GM18507 (cell line): ENCODE measurements at regions not wholly inside any gene's neighbourhood (a gene's known extent, or its start where the extent isn't known, plus 50 kb on each side); places are given as distances from the start of the nearest gene placed in this dataset.
"Not testable (repeated sequence)": the region's sequence is repeated elsewhere in the genome, so short reads cannot be mapped to it uniquely, and the experiment has no call there.

Experiments used
- DNase-seq: peaks from one replicate; pipeline ENCODE4 v3.0.0; 2011; ENCODE audit warnings: low read depth; ENCODE audit not compliant: insufficient read length; ENCODE audit errors: extremely low spot score
- FAIRE-seq: peaks from 2 replicates; lab custom pipeline; 2011; peaks lifted over from hg19 to GRCh38; lab: Jason Lieb, UNC

DNA sequence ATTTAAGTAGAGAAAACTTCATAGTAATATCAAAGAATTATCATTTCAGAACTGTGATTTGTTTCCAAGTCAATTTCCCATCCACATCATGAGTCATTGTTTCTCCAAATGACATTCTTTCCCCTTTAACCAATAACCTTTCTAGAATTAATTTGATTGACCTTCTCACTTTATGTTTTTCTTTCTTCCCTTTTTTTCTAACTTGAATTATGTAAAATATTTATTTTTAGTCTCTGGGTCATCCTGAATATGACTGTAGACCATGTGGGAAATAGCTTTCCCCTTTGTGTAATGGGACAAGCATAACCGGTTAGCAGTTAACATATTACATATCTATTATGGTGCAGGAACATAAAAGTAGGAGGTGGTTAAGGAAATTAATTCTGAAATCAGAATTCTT is 291.1 kb downstream of the GJA1 start:
- FAIRE-seq: no peak
- DNase-seq: no peak

GRCh38 chr6:121730616-121731015 is 295.2 kb downstream of the GJA1 start:
- DNase-seq (no peak), FAIRE-seq (no peak)

GRCh38 chr6:121731381-121731780 is 295.9 kb downstream of the GJA1 start:
- FAIRE-seq: no peak

DNA sequence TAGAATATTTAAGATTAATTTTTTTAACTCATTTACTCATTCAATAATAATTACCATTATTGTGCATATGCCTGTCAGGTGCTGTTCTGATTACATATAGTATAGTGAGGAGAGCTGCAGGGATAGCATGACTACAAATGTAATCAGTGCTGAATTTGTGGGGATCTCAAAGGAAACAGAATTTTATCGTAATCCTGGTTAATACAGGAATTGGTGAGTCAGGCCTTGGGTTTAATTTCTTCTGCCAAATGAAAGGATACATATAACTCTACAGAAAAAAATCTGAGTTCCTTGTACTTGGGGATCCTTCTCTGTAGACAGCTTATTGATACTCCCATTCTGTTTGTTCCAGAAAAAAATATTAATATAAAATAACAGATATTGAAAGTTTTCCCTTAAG is 297.2 kb downstream of the GJA1 start:
- FAIRE-seq: no peak
- DNase-seq: no peak

More at GRCh38 chr6:121731381-121731780, 295.9 kb downstream of the GJA1 start:
- no peak for DNase-seq

DNA sequence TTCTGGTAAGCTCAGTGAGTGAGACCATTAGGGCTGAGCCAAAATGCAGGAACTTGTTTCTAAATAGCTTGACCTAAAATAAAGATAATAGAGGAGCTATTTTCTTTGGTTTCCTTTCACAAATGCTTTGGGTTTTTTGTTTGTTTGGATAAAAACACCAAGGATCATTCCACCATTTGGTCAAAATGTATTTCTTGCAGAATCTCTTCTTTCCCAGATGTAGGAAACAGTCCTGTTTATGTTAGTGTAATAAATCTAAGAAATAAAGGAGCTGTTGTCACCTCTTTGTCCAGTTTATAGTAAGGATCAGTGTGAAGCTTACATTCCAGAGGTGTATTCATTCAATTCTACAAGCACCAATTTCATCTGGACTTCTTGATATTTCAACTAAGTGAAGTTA is 297.8 kb downstream of the GJA1 start:
- DNase-seq (no peak), FAIRE-seq (no peak)

DNA sequence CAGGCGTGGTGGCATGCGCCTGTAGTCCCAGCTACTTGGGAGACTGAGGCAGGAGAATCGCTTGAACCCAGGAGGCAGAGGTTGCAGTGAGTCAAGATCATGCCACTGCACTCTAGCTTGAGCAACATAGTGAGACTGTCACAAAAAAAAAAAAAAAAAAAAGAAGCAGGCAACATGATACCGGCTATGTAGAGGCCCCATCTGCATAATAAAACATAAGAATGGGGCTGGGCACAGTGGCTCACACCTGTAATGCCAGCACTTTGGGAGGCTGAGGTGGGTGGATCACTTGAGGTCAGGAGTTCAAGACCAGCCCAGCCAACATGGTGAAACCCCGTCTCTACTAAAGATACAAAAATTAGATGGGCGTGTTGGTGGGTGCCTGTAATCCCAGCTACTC is 304.7 kb downstream of the GJA1 start:
- DNase-seq, FAIRE-seq: not testable (repeated sequence)

GRCh38 chr6:121743691-121744090 is 308.2 kb downstream of the GJA1 start:
- FAIRE-seq: no peak
- DNase-seq: no peak

GRCh38 chr6:121748376-121748775 is 312.9 kb downstream of the GJA1 start:
- no peak for FAIRE-seq
- no peak for DNase-seq

DNA sequence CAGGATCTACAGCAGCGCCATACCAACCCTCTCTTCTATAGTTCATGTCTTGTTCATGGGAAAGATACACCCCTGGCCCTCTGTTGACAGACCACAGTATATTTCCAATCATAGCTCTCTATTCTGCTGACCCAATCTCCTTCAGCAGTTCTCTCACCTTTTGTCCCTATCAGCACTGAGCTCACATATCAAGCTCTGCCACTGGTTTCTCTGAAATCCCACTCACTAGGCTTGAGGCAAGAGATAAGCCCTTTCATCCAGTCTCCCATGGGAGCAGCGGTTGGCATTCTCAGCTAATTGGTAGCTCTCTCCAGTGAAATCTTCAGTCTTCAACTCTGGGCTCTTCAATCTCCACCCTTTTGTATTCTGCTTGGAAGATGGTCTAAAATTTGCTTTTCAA is 313.4 kb downstream of the GJA1 start:
- FAIRE-seq: no peak
- no peak for DNase-seq

DNA sequence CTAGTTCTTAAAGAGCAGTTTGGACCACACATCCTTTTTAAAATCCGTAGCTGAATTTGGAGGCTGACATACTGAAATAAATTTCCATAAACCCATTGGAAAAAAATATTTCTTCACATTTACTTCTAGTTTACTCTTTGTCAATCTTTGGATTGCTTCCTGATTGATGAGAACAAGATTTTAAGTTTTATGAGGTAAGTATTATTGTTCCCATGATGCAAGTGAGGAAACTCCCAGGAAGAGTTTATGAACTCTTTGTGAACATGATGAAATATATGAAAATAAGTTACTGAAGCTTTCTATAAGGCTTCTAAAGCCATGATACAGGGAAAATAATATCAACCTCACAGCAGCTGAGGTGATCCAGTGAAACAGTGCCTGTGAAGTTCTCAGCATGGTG is 320.0 kb downstream of the GJA1 start:
- no peak for FAIRE-seq

GRCh38 chr6:121756666-121757065 is 321.2 kb downstream of the GJA1 start:
- DNase-seq: no peak
- FAIRE-seq: no peak

More for the DNA sequence above, 320.0 kb downstream of the GJA1 start:
- DNase-seq: no peak

DNA sequence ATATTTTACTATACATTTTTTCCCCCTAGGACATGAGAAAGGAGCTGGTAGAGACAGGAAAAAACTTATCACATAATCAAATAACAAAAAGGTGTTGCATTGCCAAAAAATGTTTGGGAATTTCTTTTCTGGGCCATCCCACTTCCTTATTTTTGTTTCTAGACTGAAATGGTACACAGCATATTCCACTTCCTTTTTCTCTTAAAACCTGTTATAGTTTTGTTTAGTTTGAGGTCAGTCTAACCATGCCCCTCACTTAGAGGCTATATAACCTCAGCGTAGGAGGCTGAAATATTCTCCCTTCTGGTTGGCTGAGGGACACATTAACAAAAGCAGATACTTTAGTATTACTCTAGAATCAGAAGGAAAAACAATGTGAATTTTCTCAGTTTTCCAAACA is 323.9 kb downstream of the GJA1 start:
- no peak for FAIRE-seq
- DNase-seq: no peak

GRCh38 chr6:121760191-121760590 is 324.7 kb downstream of the GJA1 start:
- FAIRE-seq: no peak

GRCh38 chr6:121760745-121761144 is 325.3 kb downstream of the GJA1 start:
- FAIRE-seq: no peak
- DNase-seq: no peak

More at GRCh38 chr6:121760191-121760590, 324.7 kb downstream of the GJA1 start:
- DNase-seq: no peak

- DNase-seq: no peak
- peak; percentile 35 for FAIRE-seq
Measured at GRCh38 chr6:121764493-121764892, 329.0 kb downstream of the GJA1 start.

GRCh38 chr6:121765060-121765459 is 329.6 kb downstream of the GJA1 start:
- FAIRE-seq: peak; percentile 29

DNA sequence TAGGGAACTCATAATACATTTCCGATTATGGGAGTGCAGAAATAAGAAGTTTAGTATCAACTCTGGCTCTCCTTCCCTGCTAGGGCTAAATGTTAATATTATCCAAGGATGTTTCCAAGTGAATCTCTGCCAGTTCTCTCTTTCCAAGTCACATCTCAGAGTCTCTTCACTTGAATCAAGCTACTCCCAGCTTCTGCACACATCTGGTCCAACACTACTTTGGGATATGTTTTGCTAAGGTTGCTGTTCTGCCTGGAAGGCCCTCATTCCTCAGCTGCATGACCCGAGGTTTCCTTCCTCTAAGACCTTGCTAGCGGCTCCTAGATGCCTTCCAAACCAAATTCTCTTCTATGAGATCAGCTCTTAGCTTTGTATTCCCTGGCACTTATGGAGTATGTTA is 331.8 kb downstream of the GJA1 start:
- DNase-seq (no peak), FAIRE-seq (no peak)

More at GRCh38 chr6:121765060-121765459, 329.6 kb downstream of the GJA1 start:
- no peak for DNase-seq

- DNase-seq (no peak), FAIRE-seq (no peak)
Measured at GRCh38 chr6:121770943-121771342, 335.5 kb downstream of the GJA1 start.

- FAIRE-seq (peak; percentile 59), DNase-seq (no peak)
Measured at GRCh38 chr6:121771937-121772720, 336.7 kb downstream of the GJA1 start.

DNA sequence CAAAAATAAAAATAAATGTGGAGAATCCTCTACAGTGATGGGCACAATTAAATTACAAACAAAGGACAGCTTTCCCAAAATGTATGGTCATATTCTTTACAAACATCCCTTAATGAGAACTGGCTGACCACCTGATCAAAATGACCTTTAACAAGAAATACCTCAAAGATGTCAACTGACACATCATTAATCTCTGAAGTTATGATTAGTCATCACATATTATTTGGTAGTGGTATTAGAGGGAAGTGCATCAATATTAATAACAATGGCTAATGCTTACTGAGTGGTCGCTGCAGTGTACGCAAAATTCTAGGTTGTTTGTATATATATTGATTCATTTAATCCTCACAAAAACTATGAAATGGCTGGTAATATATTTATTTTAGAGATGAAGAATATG is 340.6 kb downstream of the GJA1 start:
- no peak for FAIRE-seq
- no peak for DNase-seq
